ENCODE measurements at regions not wholly inside any gene's neighbourhood (a gene's known extent, or its start where the extent isn't known, plus 50 kb on each side); places are given as distances from the start of the nearest gene placed in this dataset.
"Not testable (repeated sequence)": the region's sequence is repeated elsewhere in the genome, so short reads cannot be mapped to it uniquely, and the experiment has no call there.

DNA sequence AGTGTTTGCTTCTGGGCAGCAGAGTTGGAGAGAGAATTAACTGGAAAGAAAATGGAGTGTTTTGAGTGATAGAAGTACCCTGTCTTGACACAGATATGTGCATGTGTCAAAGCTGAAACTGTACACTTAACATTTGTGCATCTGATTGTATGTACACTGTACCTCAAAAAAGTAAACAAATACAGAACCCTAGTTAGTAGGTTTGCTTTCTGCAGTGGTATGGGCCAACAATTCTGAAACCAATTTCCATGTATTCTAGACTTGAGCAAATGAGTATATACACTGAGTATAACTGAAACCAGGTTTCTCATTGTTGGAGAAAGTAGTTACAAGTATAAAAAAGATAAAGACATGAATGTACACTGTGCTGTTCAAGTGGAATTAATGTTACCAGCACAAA is 52.4 kb downstream of the ELAPOR2 start:
- no peak for DNase-seq

DNA sequence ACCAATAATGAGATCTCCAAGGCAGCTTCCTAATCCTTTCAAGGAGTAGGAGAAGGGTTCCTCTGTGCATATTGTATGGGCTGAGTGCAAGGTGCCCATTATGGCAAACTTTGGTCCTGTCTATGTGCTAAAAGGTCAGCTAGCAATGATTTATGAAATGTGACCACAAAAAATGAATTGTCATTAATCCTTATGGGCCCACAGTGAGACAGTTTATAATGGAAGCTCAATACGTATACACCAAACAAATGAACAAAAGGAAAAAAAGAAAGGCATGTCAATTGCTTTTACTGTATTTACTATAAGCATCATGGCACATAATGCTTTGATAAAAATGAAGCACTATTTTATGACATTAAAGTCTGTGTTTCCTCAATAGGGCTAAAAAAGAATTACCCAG is 54.5 kb downstream of the ELAPOR2 start:
- DNase-seq = no peak

DNA sequence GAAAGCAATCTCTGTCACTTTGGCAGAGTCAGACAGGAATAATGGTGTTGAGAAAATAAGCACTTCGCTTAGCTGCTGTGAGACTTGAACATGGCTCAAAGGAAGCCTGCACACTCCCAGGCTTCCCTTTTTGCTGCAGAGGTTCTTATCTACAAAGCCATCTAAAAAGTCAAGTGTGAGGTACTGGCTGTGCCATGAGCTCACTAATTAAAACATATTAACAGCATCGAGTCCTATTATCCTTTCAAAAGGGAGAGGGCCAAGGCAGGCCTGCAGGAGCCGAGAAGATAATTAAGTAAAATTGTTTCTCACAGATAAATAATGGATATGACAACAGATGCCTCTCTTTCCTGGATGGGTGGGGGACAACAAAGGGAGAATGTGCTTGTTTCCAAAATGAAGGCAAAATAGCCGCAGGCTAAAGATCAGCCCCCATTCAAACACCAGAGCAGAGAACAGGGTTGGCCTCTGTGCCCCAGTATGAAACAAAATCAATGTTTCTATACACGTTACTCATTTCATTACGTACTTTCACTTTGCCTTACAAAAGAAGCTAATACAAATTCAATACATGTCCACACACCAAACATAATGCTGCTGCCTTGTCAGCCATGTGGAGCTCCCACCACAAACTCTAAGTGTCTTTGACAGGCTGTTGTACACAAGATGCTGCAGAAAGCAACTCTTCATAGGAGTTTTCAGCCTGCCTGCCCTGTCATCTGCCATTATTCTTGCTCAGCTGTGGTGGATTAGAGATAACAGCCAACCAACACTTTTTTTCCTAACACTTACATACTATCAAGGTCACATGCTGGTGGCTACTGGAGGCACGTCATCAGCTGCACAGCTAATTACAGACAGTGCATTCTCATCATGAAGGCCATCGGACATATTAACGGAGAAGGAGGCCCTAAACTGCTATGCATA is 55.3 kb downstream of the ELAPOR2 start:
- no peak for DNase-seq

DNA sequence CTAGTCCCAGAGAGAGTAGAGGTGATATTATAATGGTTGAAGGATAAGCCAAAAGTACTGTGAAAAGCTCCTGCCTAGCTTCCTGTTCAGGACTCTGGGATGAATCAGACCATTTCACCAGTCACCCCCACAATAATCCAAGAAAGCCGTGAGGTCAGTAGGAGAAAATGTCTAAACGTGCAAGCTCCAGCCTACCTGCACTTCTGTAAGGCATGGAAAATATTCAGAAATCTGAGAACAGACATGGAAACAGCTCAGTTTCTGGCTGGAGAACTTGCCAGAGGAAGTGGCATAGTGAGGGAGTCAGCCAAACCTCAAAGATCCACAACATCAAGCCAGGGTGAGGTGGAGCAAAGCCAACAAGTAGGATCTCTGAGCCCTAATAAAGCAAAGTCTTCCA is 58.2 kb downstream of the ELAPOR2 start:
- no peak for DNase-seq

DNA sequence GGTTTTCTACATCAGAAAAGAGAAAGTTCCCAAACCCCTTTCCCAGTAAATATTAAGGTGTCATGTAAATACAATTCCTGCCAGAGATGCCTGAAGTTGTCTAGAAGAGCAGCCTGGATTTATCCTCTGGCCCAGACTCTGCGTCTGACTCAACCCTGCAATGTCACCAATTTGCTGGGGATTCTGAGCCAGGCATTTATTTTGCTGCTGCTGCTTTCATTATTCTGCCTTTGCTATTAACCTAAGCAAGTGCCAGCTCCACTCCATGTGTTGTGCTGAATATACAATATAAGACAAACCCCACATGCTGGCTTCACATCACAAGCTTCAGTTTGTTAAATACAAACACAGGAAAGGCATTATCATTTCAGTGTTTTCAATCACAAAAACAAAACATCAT is 59.1 kb downstream of the ELAPOR2 start:
- no peak for DNase-seq

DNA sequence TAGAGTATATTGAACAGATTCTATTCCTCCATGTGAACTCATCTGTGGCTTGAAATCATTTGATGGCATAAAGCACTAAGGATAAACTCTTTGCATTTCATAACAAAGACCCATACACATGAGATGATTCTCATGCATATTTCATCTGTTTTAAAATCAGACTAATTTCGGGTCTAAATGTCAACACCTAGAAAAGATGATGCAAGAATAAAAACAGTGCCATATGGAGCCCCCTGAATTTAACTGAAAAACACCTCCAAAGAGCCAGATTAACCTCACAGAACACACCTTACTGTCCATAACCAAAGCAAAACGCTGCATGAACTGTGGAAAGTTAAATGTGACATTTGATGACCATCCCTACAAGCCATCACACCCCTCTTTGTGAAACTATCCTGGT is 59.7 kb downstream of the ELAPOR2 start:
- DNase-seq = no peak

DNA sequence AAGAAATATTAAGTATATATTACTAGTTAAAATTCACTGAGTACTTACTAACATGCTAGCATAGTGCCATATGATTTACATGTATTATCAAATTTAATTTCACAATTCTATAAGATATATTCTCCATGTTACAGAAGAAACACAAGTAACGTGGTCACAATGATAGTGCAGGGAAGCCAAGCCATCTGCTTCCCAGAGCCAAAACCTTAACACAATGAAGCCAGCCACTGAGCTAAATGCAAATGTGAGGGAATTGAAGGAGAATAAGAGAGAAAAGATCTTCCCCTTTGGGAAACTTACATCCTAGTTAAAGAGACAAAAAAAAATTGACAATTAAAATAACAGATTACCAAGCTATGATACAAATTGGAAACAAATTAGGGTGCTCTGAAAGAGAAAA is 63.6 kb downstream of the ELAPOR2 start:
- no peak for DNase-seq

DNA sequence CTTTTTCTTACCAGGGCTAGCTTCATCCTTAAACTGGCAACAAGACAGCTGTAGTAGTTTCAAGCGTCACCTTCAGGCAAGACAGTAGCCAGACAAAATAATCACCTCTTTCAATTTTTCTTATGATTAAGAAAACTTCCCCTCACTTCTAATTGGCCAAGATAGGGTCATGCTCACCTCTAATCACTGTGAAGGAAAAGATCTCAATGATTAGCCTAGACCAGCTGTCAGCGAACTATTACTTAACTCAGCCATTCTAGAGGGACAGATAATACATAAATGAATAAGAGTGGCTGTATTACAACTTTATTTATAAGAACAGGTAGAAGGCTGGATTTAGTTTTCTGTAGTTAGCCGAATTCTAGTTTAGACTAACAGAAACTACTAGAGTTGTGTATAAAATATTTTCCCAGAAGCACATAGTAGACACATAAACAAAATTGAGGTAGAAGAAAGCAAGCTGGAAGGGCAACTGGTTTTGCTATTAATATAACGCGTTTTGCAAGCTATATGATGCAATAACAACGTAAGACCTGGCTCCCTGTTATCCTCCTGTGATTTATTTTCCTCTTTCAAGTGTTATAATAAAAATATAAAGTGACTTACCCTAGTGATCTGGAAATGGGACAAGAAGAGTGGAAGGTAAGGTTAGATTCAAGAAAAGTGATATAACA is 64.3 kb downstream of the ELAPOR2 start:
- DNase-seq = no peak

DNA sequence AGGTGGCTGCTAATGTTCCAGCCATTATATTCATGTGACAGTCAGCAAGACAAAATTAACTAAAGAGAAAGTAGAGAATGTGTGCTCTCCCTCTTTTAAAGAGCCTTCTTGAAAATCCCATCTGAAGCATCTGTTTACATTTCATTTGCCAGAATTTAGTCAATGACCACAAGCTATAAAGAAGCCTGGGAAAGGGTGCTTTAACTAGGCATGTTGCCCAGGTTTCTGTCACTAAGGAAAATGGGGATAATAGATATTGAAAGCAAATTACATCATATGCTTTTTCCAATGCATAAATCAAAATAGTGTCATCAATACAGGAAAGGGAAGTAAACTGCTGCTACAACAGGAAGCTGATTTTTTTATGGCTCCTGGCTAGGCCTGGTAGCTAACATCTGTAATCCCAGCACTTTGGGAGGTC is 67.7 kb downstream of the ELAPOR2 start:
- no peak for DNase-seq

DNA sequence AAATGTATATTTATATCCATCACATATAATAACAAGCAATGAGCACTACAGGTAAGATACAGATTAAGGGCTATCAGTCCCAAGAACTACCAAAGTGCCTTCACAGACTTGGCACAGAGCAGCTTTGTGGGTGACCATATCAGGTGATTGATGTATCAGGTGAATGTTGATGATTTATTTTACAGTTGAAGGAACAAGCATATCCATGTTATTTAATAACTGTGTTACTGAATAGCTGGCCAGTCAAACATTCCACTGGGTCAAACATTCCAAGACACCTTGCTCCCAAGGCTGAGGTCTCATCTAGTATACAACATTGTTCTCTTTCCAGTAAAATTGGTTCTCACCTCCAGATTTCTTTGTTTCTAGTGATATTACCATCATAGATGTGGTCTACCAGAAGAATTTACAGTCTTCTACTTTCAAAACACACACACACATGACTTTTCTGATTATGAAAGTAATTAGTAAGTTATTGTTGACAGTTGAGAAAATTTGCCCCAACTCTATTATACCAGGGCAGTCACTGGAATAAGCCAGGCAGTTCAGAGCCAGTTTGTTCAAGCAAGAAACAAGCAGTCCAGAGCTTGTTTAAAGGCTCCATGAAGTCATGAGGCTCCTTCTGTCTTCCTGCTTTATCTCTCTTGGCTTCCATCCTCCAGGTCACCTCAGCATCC is 68.2 kb downstream of the ELAPOR2 start:
- DNase-seq = no peak

DNA sequence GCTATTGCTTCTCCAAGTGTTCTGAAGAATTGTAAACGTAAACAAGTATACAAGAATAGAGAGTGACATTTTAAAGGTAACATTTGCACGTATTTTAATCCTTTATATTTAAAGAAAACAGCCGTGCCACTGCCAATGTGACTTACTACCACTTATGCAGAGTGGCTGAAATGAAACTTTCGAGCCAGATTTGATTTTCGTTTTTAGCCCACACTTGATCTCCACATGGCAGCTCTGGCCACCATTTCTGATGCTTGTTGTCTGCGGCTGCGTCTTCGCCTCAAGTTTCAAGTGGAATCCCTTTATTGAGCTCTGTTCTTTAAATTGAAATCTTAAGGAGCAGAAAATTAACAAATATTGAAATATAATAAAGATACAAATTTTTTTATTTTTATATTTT is 70.0 kb downstream of the ELAPOR2 start:
- no peak for DNase-seq

DNA sequence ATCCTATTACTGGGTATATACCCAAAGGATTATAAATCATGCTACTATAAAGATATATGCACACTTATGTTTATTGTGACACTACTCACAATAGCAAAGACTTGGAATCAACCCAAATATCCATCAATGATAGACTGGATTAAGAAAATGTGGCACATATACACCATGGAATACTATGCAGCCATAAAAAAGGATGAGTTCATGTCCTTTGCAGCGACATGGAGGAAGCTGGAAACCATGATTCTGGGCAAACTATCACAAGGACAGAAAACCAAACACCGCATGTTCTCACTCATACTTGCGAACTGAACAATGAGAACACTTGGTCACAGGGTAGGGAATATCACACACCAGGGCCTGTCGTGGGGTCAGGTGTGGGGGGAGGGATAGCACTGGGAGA is 71.6 kb downstream of the ELAPOR2 start:
- not testable (repeated sequence) for DNase-seq

DNA sequence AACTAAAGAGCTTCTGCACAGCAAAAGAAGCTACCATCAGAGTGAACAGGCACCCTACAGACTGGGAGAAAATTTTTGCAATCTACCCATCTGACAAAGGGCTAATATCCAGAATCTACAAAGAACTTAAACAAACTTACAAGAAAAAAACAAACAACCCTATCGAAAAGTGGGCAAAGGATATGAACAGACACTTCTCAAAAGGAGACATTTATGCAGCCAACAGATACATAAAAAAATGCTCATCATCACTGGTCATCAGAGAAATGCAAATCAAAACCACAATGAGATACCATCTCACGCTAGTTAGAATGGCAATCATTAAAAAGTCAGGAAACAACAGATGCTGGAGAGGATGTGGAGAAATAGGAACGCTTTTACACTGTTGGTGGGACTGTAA is 72.1 kb downstream of the ELAPOR2 start:
- DNase-seq = not testable (repeated sequence)

DNA sequence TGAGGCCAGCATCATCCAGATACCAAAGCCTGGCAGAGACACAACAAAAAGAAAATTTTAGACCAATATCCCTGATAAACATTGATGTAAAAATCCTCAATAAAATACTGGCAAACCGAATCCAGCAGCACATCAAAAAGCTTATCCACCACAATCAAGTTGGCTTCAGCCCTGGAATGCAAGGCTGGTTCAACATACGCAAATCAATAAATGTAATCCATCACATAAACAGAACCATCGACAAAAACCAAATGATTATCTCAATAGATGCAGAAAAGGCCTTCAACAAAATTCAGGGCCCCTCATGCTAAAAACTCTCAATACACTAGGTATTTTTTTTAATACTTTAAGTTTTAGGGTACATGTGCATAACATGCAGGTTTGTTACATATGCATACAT is 74.1 kb downstream of the ELAPOR2 start:
- DNase-seq = not testable (repeated sequence)

DNA sequence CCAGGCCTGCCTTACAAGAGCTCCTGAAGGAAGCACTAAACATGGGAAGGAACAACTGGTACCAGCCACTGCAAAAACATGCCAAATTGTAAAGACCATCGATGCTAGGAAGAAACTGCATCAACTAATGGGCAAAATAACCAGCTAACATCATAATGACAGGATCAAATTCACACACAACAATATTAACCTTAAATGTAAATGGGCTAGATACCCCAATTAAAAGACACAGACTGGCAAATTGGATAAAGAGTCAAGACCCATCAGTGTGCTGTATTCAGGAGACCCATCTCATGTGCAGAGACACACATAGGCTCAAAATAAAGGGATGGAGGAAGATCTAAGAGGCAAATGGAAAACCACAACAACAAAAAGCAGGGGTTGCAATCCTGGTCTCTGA is 75.8 kb downstream of the ELAPOR2 start:
- DNase-seq = not testable (repeated sequence)

DNA sequence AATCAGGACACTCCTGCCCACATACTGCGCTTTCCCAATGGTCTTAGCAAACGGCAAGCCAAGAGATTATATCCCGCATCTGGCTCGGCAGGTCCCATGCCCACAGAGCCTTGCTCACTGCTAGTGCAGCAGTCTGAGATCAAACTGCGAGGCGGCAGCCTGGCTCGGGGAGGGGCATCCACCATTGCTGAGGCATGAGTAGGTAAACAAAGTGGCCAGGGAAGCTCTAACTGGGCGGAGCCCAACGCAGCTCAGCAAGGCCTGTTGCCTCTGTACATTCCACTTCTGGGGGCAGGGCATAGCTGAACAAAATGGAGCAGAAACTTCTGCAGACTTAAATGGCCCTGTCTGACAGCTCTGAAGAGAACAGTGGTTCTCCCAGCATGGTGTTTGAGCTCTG is 77.5 kb downstream of the ELAPOR2 start:
- DNase-seq = not testable (repeated sequence)

DNA sequence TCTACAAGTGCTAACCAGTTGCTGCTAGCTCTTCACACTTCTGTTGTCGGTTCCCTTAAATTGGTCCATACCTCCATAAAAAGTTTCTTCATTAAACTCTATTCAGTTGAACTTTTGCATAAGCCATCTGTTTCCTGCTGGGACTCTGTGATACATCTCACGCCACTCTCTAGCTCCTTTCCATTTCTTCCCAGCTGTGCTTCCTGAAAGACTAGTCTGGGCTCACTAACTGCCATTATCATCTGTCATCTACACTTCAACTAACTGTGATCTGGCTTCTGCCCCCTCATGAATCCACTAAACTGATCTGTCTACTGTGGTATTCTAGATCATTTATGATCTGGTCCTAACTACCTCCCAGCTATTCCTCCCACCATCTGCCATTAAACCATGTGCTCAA is 78.3 kb downstream of the ELAPOR2 start:
- peak; percentile 30 for DNase-seq

DNA sequence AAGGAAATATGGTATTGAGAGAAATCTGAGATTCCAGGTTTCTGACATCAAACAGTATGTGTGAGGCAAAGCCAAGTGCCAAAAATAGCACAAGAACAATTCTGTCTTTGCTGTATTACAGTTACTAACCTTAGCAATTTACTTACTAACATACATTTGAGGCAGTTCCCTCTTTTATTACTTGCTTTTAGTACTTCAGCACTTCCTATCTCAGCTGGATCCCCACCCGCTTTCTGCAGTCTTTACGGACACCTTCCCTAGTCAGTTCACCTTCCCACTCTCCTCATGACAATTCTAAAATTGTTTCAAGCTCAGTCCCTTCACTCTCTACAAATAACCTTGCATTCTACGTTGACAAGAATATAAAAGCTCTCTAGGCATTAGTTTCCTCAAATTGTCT is 79.2 kb downstream of the ELAPOR2 start:
- DNase-seq = no peak

DNA sequence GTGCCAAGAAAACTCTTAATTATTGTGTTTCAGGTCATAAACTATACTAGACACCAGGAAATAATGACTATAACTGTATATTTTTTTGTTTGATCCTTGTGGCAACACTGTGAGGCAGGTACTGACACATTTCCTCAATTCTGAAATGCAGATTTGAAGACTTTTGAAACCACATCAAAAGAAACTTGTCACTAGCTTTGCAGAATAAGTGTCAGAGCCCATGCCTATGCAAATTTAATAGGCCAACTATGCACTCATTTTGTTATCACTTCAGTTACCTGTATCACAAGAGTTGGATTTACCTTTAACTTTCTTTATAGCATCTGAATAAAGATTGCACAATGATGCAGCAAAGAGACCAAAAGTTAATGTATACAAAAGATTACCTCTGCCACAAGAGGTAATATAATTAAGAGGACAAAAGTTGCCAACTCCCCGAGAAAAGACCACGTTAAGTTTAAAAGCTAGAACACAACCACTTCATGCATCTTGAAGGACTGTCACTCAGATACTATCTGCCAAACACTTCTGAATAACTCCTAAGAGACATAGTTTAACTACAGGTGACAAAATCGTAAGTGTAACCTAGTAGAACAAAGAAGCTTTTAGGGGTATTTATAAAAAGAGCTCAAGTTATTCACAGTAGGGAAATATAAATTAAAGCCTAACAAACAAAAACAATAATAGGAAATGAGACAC is 80.5 kb downstream of the ELAPOR2 start:
- no peak for DNase-seq

DNA sequence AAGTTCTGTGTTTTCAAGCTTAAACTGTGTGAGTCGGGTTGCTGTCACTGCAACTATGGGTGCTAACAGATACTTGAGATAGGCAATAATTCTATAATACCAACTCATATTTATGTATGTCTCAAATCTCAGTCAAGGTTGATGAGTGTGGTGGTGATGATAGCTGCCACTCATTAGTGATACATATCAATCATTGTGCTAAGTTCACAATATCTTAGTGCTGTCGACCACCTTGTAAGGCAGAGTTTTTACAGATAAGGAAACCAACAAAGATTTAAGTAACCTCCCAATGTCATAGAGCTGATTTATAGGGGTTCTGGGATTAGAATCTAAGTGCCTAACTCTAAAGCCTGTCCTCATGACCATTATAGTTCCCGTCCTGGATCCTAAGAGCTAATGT is 82.5 kb downstream of the ELAPOR2 start:
- no peak for DNase-seq

DNA sequence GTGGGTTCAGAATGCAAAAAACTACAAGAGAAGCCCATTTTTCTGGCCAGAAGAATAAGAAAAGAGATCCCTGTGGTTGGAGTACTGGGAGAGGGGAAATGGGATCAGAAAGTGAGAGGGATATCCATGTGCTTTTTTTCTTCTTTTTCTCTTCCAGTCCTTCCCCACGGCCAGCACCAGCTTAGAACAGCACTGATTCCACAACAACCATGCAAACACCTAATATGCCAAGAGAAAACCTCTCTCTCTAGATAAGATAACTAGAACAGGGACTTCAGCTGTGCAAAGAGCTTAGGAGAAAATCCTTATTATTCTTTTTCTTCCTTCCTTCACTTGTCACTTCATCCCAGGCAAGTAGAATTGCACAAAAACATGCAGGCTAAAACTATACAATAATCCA is 83.5 kb downstream of the ELAPOR2 start:
- DNase-seq = no peak

DNA sequence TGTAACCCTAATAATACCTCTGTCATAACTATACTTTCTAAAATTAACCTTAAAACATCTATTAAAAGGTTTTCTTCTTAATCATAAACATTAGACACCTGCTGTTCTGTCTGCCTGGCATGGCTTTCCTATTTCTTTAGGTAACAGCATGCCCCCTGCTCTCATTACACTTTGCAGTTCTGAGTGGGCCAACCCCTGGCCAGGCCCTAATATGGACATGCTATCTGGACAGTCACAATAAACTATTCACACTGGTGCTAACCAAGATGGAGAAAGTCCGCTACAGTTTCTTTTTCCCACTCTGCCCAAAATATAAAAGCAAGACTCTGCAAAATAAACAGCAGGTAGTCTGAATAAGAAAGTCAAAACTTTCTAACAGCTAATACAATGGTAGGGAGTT is 84.0 kb downstream of the ELAPOR2 start:
- no peak for DNase-seq

DNA sequence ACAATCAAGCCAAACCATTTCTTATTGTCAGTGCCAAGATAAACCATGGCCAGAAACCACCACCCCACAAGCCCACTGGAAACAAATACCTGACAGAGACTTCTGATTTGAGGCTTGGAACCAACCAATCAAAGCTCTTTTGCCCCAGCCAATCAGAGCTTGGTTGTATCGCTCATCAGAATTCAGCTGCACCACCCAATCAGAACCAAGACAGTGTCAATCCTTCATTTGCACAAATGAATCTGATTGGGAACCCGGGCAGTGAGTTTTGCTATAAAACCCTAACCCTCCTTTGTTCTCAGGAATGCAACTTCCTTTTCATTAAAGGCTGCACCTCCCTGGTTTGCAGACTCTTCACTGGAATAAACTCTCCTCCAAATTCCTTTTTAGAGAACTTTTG is 87.4 kb downstream of the ELAPOR2 start:
- no peak for DNase-seq
